PFSK-1 (cell line): ENCODE measurements at regions not wholly inside any gene's neighbourhood (a gene's known extent, or its start where the extent isn't known, plus 50 kb on each side); places are given as distances from the start of the nearest gene placed in this dataset.

Source experiments
- POLR2AphosphoS5 ChIP-seq: IDR thresholded peaks from 2 replicates; pipeline ENCODE4 v1.6.1; 2012; ENCODE audit warnings: low read depth, mild to moderate bottlenecking, control low read depth, low read length, moderate library complexity
- SIN3A ChIP-seq: IDR thresholded peaks from 2 replicates; pipeline ENCODE4 v1.6.1; 2012; ENCODE audit warnings: mild to moderate bottlenecking, low read length, moderate library complexity, borderline replicate concordance; ENCODE audit not compliant: insufficient read depth

DNA sequence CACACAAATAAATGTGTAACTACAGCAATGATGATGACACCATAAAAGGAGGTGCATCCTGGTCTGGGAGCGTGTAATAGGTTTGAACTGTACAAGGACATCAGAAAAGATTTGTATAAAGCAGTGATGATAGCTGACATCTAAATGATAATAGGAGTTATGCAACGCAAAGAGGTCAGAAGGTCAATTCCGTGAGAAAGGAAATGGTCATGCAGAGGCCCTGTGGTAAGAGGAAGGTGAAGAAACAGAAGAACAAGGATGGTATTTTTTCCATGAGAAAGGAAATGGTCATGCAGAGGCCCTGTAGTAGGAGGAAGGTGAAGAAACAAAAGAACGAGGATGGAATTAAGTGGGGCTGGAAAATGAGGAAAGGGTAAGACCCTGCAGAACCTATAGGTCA lies 106.7 kb upstream of the TMPO start:
- TF ChIP-seq POLR2AphosphoS5 (no peak), SIN3A (no peak)
